ENCODE measurements at regions not wholly inside any gene's neighbourhood (a gene's known extent, or its start where the extent isn't known, plus 50 kb on each side); places are given as distances from the start of the nearest gene placed in this dataset.

- no peak for DNase-seq (ENCODE audit: low spot score)
Measured at GRCh38 chr18:30527917-30528316, 514.6 kb downstream of the DSC3 start.

- DNase-seq (ENCODE audit: low spot score) = no peak
Measured at GRCh38 chr18:30527226-30527625, 515.3 kb downstream of the DSC3 start.

GRCh38 chr18:30522288-30522929 is 520.1 kb downstream of the DSC3 start:
- DNase-seq (ENCODE audit: low spot score) = no peak

- DNase-seq (ENCODE audit: low spot score) = no peak
Measured at GRCh38 chr18:30514059-30514458, 528.5 kb downstream of the DSC3 start.

GRCh38 chr18:30512872-30513271 is 529.7 kb downstream of the DSC3 start:
- DNase-seq (ENCODE audit: low spot score) = no peak

GRCh38 chr18:30510882-30511281 is 531.7 kb downstream of the DSC3 start:
- no peak for DNase-seq (ENCODE audit: low spot score)

- no peak for DNase-seq (ENCODE audit: low spot score)
Measured at GRCh38 chr18:30501594-30501993, 540.9 kb downstream of the DSC3 start.

GRCh38 chr18:30500240-30500945 is 542.1 kb downstream of the DSC3 start:
- DNase-seq (ENCODE audit: low spot score) = no peak

GRCh38 chr18:30499721-30500120 is 542.8 kb downstream of the DSC3 start:
- DNase-seq (ENCODE audit: low spot score) = no peak

GRCh38 chr18:30492552-30493129 is 549.9 kb downstream of the DSC3 start:
- no peak for DNase-seq (ENCODE audit: low spot score)

GRCh38 chr18:30491815-30492551 is 550.6 kb downstream of the DSC3 start:
- no peak for DNase-seq (ENCODE audit: low spot score)

GRCh38 chr18:30489890-30490643 is 552.5 kb downstream of the DSC3 start:
- no peak for DNase-seq (ENCODE audit: low spot score)

- no peak for DNase-seq (ENCODE audit: low spot score)
Measured at GRCh38 chr18:30487962-30488361, 554.6 kb downstream of the DSC3 start.

- DNase-seq (ENCODE audit: low spot score) = no peak
Measured at GRCh38 chr18:30486856-30487255, 555.7 kb downstream of the DSC3 start.

GRCh38 chr18:30485078-30485477 is 557.5 kb downstream of the DSC3 start:
- no peak for DNase-seq (ENCODE audit: low spot score)

GRCh38 chr18:30481871-30482270 is 560.7 kb downstream of the DSC3 start:
- DNase-seq (ENCODE audit: low spot score) = no peak

GRCh38 chr18:30469091-30469490 is 573.5 kb downstream of the DSC3 start:
- DNase-seq (ENCODE audit: low spot score) = no peak

GRCh38 chr18:30465096-30465495 is 577.4 kb downstream of the DSC3 start:
- no peak for DNase-seq (ENCODE audit: low spot score)

- DNase-seq (ENCODE audit: low spot score) = no peak
Measured at GRCh38 chr18:30457156-30457555, 585.4 kb downstream of the DSC3 start.

- DNase-seq (ENCODE audit: low spot score) = no peak
Measured at GRCh38 chr18:30455741-30456140, 586.8 kb downstream of the DSC3 start.

GRCh38 chr18:30454920-30455319 is 587.6 kb downstream of the DSC3 start:
- DNase-seq (ENCODE audit: low spot score) = no peak

- no peak for DNase-seq (ENCODE audit: low spot score)
Measured at GRCh38 chr18:30451981-30452380, 590.6 kb downstream of the DSC3 start.
